Muscle of leg (tissue), 3 donors: ENCODE measurements at regions not wholly inside any gene's neighbourhood (a gene's known extent, or its start where the extent isn't known, plus 50 kb on each side); places are given as distances from the start of the nearest gene placed in this dataset.
"Not testable (repeated sequence)": the region's sequence is repeated elsewhere in the genome, so short reads cannot be mapped to it uniquely, and the experiment has no call there.

Source experiments
- DNase-seq: peaks from one replicate; pipeline ENCODE4 v3.0.0; 2013
- H3K27ac ChIP-seq: one replicate; pipeline ENCODE4 v1.5.1; 2013; ENCODE audit warnings: mild to moderate bottlenecking, low read length, control low read depth
- H3K27me3 ChIP-seq: one replicate; pipeline ENCODE4 v1.6.1; 2013; ENCODE audit warnings: low read length; ENCODE audit not compliant: control insufficient read depth, insufficient read depth
- H3K36me3 ChIP-seq: one replicate; pipeline ENCODE4 v1.6.1; 2013; ENCODE audit warnings: low read length; ENCODE audit not compliant: control insufficient read depth, insufficient read depth
- H3K4me1 ChIP-seq: one replicate; pipeline ENCODE4 v1.6.1; 2013; ENCODE audit warnings: low read length; ENCODE audit not compliant: control insufficient read depth, insufficient read depth
- H3K4me3 ChIP-seq: one replicate; pipeline ENCODE4 v1.5.1; 2013; ENCODE audit warnings: low read length, control low read depth
- H3K9me3 ChIP-seq: replicated peaks from 2 replicates; pipeline ENCODE4 v1.6.1; 2013; ENCODE audit warnings: low read depth, low read length; ENCODE audit not compliant: control insufficient read depth
- WGBS: methylation state at CpG from one replicate; pipeline ENCODE4 v1.1.5; 2013; ENCODE audit warnings: missing lambda C conversion rate; ENCODE audit not compliant: insufficient coverage; 5-methylcytosine and 5-hydroxymethylcytosine counted together

- Histone ChIP-seq H3K4me3 (no peak overlapping the region), H3K27ac (no peak overlapping the region), H3K4me1 (no peaks in the 10 kb centered on the region), H3K27me3 (no peaks in the 10 kb centered on the region), H3K9me3 (no peaks in the 10 kb centered on the region), H3K36me3 (no peaks in the 10 kb centered on the region)
- WGBS, result 22% methylated on average over 9 of the region's 12 CpGs
- DNase-seq, result peak; percentile 79
Observed at GRCh38 chr9:764105-764524, 77.4 kb upstream of the DMRT1 start.

- H3K9me3 ChIP-seq, result no peaks in the 10 kb centered on the region
- DNase-seq, result no peak
- no peak overlapping the region for H3K4me3 ChIP-seq
- no peak overlapping the region for H3K27ac ChIP-seq
- no peaks in the 10 kb centered on the region for H3K36me3 ChIP-seq
- WGBS, result no CpG with 5 or more reads among the region's 2 CpGs
- H3K4me1 ChIP-seq, result no peaks in the 10 kb centered on the region
- H3K27me3 ChIP-seq, result no peaks in the 10 kb centered on the region
Observed at GRCh38 chr9:764986-765385, 76.5 kb upstream of the DMRT1 start.

GRCh38 chr9:767061-767561 is 74.4 kb upstream of the DMRT1 start:
- not testable (repeated sequence) for DNase-seq

GRCh38 chr9:776086-776485 is 65.4 kb upstream of the DMRT1 start:
- no peak overlapping the region for H3K27ac ChIP-seq
- no peaks in the 10 kb centered on the region for H3K4me1 ChIP-seq

More at GRCh38 chr9:767061-767561, 74.4 kb upstream of the DMRT1 start:
- not testable (repeated sequence) for H3K4me1 ChIP-seq, H3K9me3 ChIP-seq, H3K4me3 ChIP-seq, H3K27ac ChIP-seq, H3K27me3 ChIP-seq, H3K36me3 ChIP-seq
- WGBS, result 91% methylated on average over 9 of the region's 9 CpGs

GRCh38 chr9:777978-778377 is 63.5 kb upstream of the DMRT1 start:
- H3K36me3 ChIP-seq, result no peaks in the 10 kb centered on the region
- no peak overlapping the region for H3K27ac ChIP-seq
- H3K4me3 ChIP-seq, result no peak overlapping the region
- H3K27me3 ChIP-seq, result no peaks in the 10 kb centered on the region
- DNase-seq, result no peak
- no peaks in the 10 kb centered on the region for H3K9me3 ChIP-seq
- no peaks in the 10 kb centered on the region for H3K4me1 ChIP-seq

More at GRCh38 chr9:776086-776485, 65.4 kb upstream of the DMRT1 start:
- Histone ChIP-seq H3K27me3 (no peaks in the 10 kb centered on the region), H3K36me3 (no peaks in the 10 kb centered on the region), H3K9me3 (no peaks in the 10 kb centered on the region), H3K4me3 (no peak overlapping the region)
- DNase-seq, result no peak
- WGBS, result 100% methylated on average over 2 of the region's 2 CpGs

- no peak overlapping the region for H3K27ac ChIP-seq
- no peaks in the 10 kb centered on the region for H3K27me3 ChIP-seq
- H3K36me3 ChIP-seq, result no peaks in the 10 kb centered on the region
- 50% methylated on average over 1 of the region's 1 CpG for WGBS
- DNase-seq, result no peak
- no peaks in the 10 kb centered on the region for H3K4me1 ChIP-seq
- H3K9me3 ChIP-seq, result no peaks in the 10 kb centered on the region
- H3K4me3 ChIP-seq, result no peak overlapping the region
Observed at GRCh38 chr9:784202-784601, 57.3 kb upstream of the DMRT1 start.

- no peak for DNase-seq
- Histone ChIP-seq H3K36me3 (no peaks in the 10 kb centered on the region), H3K4me3 (no peak overlapping the region), H3K27me3 (no peaks in the 10 kb centered on the region), H3K9me3 (no peaks in the 10 kb centered on the region), H3K4me1 (no peaks in the 10 kb centered on the region), H3K27ac (no peak overlapping the region)
- WGBS, result no CpG with 5 or more reads among the region's 2 CpGs
Observed at GRCh38 chr9:784916-785315, 56.6 kb upstream of the DMRT1 start.

- Histone ChIP-seq H3K9me3 (no peaks in the 10 kb centered on the region), H3K4me3 (no peak overlapping the region), H3K27me3 (no peaks in the 10 kb centered on the region), H3K36me3 (no peaks in the 10 kb centered on the region), H3K4me1 (no peaks in the 10 kb centered on the region), H3K27ac (no peak overlapping the region)
- DNase-seq, result no peak
- WGBS, result no CpG with 5 or more reads among the region's 5 CpGs
Observed at GRCh38 chr9:785997-786396, 55.5 kb upstream of the DMRT1 start.

GRCh38 chr9:786405-786804 is 55.1 kb upstream of the DMRT1 start:
- no peak overlapping the region for H3K4me3 ChIP-seq
- whole genome bisulfite sequencing, result 40% methylated on average over 1 of the region's 6 CpGs

GRCh38 chr9:788777-789176 is 52.7 kb upstream of the DMRT1 start:
- Histone ChIP-seq H3K4me1 (no peaks in the 10 kb centered on the region), H3K9me3 (no peaks in the 10 kb centered on the region), H3K27ac (no peak overlapping the region), H3K4me3 (no peak overlapping the region), H3K36me3 (no peaks in the 10 kb centered on the region), H3K27me3 (no peaks in the 10 kb centered on the region)
- 100% methylated on average over 2 of the region's 6 CpGs for WGBS
- DNase-seq, result no peak

More at GRCh38 chr9:786405-786804, 55.1 kb upstream of the DMRT1 start:
- DNase-seq, result no peak
- Histone ChIP-seq H3K27ac (no peak overlapping the region), H3K27me3 (no peaks in the 10 kb centered on the region), H3K36me3 (no peaks in the 10 kb centered on the region), H3K9me3 (no peaks in the 10 kb centered on the region), H3K4me1 (no peaks in the 10 kb centered on the region)
